AG10803 (cell line): ENCODE measurements at regions not wholly inside any gene's neighbourhood (a gene's known extent, or its start where the extent isn't known, plus 50 kb on each side); places are given as distances from the start of the nearest gene placed in this dataset.
"Not testable (repeated sequence)": the region's sequence is repeated elsewhere in the genome, so short reads cannot be mapped to it uniquely, and the experiment has no call there.

ENCODE experiments used
- DNase-seq: peaks from one replicate; pipeline ENCODE4 v3.0.0; 2010; ENCODE audit warnings: low read depth
- H3K4me3 ChIP-seq: 2 replicates; pipeline ENCODE4 v1.5.1; 2011; ENCODE audit warnings: mild to moderate bottlenecking, low read length, control low read depth
- TF ChIP-seq, protein P1 (sequence below): conservative IDR thresholded peaks from 2 replicates; pipeline ENCODE4 v1.5.1; 2011; ENCODE audit warnings: mild to moderate bottlenecking, low read length, control low read depth, inconsistent platforms

GRCh38 chr6:150777736-150778135 lies 87.8 kb upstream of the MTHFD1L start:
- no peak overlapping the region for H3K4me3 ChIP-seq
- TF ChIP-seq, protein P1, sequence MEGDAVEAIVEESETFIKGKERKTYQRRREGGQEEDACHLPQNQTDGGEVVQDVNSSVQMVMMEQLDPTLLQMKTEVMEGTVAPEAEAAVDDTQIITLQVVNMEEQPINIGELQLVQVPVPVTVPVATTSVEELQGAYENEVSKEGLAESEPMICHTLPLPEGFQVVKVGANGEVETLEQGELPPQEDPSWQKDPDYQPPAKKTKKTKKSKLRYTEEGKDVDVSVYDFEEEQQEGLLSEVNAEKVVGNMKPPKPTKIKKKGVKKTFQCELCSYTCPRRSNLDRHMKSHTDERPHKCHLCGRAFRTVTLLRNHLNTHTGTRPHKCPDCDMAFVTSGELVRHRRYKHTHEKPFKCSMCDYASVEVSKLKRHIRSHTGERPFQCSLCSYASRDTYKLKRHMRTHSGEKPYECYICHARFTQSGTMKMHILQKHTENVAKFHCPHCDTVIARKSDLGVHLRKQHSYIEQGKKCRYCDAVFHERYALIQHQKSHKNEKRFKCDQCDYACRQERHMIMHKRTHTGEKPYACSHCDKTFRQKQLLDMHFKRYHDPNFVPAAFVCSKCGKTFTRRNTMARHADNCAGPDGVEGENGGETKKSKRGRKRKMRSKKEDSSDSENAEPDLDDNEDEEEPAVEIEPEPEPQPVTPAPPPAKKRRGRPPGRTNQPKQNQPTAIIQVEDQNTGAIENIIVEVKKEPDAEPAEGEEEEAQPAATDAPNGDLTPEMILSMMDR: no peak

GRCh38 chr6:150783813-150784212 lies 81.7 kb upstream of the MTHFD1L start:
- H3K4me3 ChIP-seq: no peak overlapping the region
- TF ChIP-seq, protein P1: no peak
- DNase-seq: no peak

More at GRCh38 chr6:150777736-150778135, 87.8 kb upstream of the MTHFD1L start:
- DNase-seq: no peak

GRCh38 chr6:150787429-150787828 lies 78.1 kb upstream of the MTHFD1L start:
- TF ChIP-seq, protein P1: no peak
- no peak overlapping the region for H3K4me3 ChIP-seq
- no peak for DNase-seq

DNA sequence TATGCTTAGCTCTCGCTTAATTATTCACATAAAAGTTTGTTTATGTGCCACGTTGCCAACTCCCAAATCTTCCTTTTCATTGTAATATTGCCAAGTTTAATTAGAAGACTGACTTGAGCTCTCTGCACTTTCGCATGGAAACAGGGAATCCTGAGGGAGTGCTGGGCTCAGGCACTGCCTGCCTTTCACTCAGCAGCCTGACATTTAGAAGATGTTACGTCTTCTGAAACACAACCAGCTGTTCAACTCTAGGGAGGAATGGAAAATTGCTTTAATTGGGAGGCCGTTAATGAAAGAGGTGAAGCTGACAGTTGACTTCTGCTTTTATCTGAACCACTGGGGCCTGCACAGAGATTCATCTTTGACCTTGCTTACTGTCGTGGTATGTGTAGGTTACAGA lies 77.4 kb upstream of the MTHFD1L start:
- no peak for DNase-seq
- H3K4me3 ChIP-seq: no peak overlapping the region
- TF ChIP-seq, protein P1: no peak

DNA sequence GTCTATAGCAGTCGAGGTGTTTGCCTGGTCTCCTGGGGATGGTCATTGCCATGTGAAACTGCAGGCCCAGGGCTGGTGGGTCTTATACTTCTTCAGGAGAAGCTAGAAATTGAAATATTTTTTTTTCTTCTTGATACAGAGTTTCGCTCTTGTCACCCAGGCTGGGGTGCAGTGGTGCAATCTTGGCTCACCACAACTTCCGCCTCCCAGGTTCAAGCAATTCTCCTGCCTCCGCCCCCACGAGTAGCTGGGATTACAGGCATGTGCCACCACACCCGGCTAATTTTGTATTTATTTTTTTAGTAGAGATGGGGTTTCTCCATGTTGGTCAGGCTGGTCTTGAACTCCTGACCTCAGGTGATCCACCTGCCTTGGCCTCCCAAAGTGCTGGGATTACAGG lies 75.6 kb upstream of the MTHFD1L start:
- DNase-seq, H3K4me3 ChIP-seq: not testable (repeated sequence)

GRCh38 chr6:150791717-150792116 lies 73.8 kb upstream of the MTHFD1L start:
- DNase-seq: no peak
- TF ChIP-seq, protein P1: no peak
- H3K4me3 ChIP-seq: no peak overlapping the region

GRCh38 chr6:150797949-150798348 lies 67.6 kb upstream of the MTHFD1L start:
- H3K4me3 ChIP-seq: no peak overlapping the region
- TF ChIP-seq, protein P1: no peak
- DNase-seq: no peak

DNA sequence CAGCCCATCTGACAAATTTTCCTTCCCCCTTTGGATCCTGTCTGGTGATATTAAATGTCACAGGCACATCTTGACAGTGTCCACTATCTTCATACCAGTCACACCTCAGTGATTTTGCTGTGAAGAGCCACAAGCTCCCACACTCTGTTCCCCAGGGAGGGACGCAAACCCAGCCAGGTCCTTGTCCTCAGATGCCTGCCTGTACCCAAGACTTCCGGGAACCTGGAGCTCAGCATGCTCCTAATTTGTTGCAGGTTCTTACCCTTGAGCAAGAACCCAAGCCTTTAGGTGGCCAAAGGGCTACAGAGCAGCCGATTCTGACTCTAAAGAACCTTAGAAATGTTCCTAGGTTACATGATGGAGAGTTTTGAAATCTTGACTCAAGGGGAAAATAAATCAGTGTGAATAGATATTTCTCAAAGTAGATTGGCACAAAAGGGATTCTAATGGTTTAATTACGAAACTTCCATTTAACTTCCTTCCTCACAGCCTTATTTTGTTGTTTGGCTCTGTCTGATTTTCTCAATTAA lies 66.2 kb upstream of the MTHFD1L start:
- no peak for DNase-seq
- TF ChIP-seq, protein P1: no peak
- no peak overlapping the region for H3K4me3 ChIP-seq
